K562 (cell line): ENCODE measurements at regions not wholly inside any gene's neighbourhood (a gene's known extent, or its start where the extent isn't known, plus 50 kb on each side); places are given as distances from the start of the nearest gene placed in this dataset.

Experiments used
- ATAC-seq: fragments of 200-7000 bp; cut with Tn5 transposase; 3 replicates; pipeline ENCODE4 v1.9.1; 2020; ENCODE audit warnings: moderate library complexity
- BruUV-seq: library from RNA; stranded (reverse); fragments of 400-500 nt; replicated peaks from 2 replicates; lab custom pipeline; 2021; lab: Mats Ljungman, UMichigan
- CTCF ChIA-PET: fragments of 300-600 bp; formaldehyde crosslinking; extraction: SDS; loops from one replicate; lab custom pipeline; 2021; ENCODE audit warnings: low intra/inter-chr PET ratio; lab: Yijun Ruan, JAX
- POLR2A ChIA-PET: fragments of 300-600, 350-650 bp; sonication (Branson Sonifier 250); formaldehyde crosslinking; extraction: SDS; loops from one replicate; lab custom pipeline; 2021; ENCODE audit warnings: antibody characterized with exemption, inconsistent platforms; lab: Yijun Ruan, JAX
- DNase-seq, 4 experiments: peaks; one replicate each; pipeline versions ENCODE4 v3.0.0 to v3.0.0-alpha.2; 2011 to 2018; ENCODE audit warnings: low spot score in 3 of 4, mixed read lengths in 3 of 4; ENCODE audit errors: extremely low read depth in 1 of 4
- FAIRE-seq: peaks from 2 replicates; lab custom pipeline; 2011; peaks lifted over from hg19 to GRCh38; lab: Jason Lieb, UNC
- H2AFZ ChIP-seq: 2 replicates; pipeline ENCODE4 v1.6.0; 2011; ENCODE audit warnings: low read depth, low read length, control low read depth, inconsistent platforms
- H3K27ac ChIP-seq: fragments of 200-600 bp; 3 replicates; pipeline ENCODE4 v1.8.0; 2011; ENCODE audit warnings: low read depth, mild to moderate bottlenecking, control low read depth, inconsistent platforms, low read length, moderate library complexity, mixed read lengths; ENCODE audit errors: extremely low read depth
- H3K27me3 ChIP-seq, 2 experiments: fragments of 300-600 bp in 1 of 2; 2 replicates in 1 of 2; 3 replicates in 1 of 2; pipeline versions ENCODE4 v1.6.0 to v1.8.0; 2011; ENCODE audit warnings: inconsistent platforms in 2 of 2, low read length in 2 of 2, mild to moderate bottlenecking in 1 of 2, mixed read lengths in 1 of 2, moderate library complexity in 1 of 2; ENCODE audit not compliant: control insufficient read depth in 2 of 2, insufficient read depth in 2 of 2
- H3K36me3 ChIP-seq: fragments of 300-600 bp; 3 replicates; pipeline ENCODE4 v1.8.0; 2011; ENCODE audit warnings: mild to moderate bottlenecking, low read length, inconsistent platforms; ENCODE audit not compliant: control insufficient read depth, insufficient read depth
- H3K4me1 ChIP-seq, 2 experiments: fragments of 200-600 bp in 1 of 2; replicated peaks in 1 of 2; 2 replicates in 1 of 2; 3 replicates in 1 of 2; pipeline versions ENCODE4 v1.5.1 to v1.8.0; 2011; ENCODE audit warnings: inconsistent platforms in 2 of 2, low read length in 2 of 2, mild to moderate bottlenecking in 1 of 2, mixed read lengths in 1 of 2, moderate library complexity in 1 of 2; ENCODE audit not compliant: control insufficient read depth in 2 of 2, insufficient read depth in 2 of 2
- H3K4me2 ChIP-seq: 2 replicates; pipeline ENCODE4 v1.6.1; 2011; ENCODE audit warnings: low read length, control low read depth, inconsistent platforms, mixed read lengths; ENCODE audit not compliant: insufficient read depth
- H3K4me3 ChIP-seq: fragments of 200-600 bp; sonication (generic), shearing (Covaris generic); 2 replicates; pipeline ENCODE4 v1.5.1; 2016; ENCODE audit warnings: control low read depth, inconsistent platforms
- H3K79me2 ChIP-seq: fragments of 200-600 bp; 3 replicates; pipeline ENCODE4 v1.8.0; 2011; ENCODE audit warnings: low read length, inconsistent platforms; ENCODE audit not compliant: control insufficient read depth, insufficient read depth
- H3K9ac ChIP-seq, 2 experiments: 2 replicates each; pipeline versions ENCODE4 v1.6.0 to v1.6.1; 2011; ENCODE audit warnings: low read depth in 2 of 2, low read length in 2 of 2, control low read depth in 1 of 2, inconsistent platforms in 1 of 2, mild to moderate bottlenecking in 1 of 2, mixed read lengths in 1 of 2; ENCODE audit not compliant: insufficient read depth in 1 of 2
- H3K9me1 ChIP-seq: one replicate; pipeline ENCODE4 v1.6.0; 2011; ENCODE audit warnings: inconsistent platforms, mild to moderate bottlenecking, low read length, moderate library complexity; ENCODE audit not compliant: control insufficient read depth, insufficient read depth
- H3K9me3 ChIP-seq: replicated peaks from 2 replicates; pipeline ENCODE4 v1.5.1; 2011; ENCODE audit warnings: low read depth, low read length, inconsistent platforms; ENCODE audit not compliant: control insufficient read depth, insufficient read depth
- H4K20me1 ChIP-seq: replicated peaks from 2 replicates; pipeline ENCODE4 v1.6.1; 2011; ENCODE audit warnings: low read length, inconsistent platforms, mixed read lengths; ENCODE audit not compliant: control insufficient read depth, insufficient read depth
- BRCA1 ChIP-seq, 2 experiments: fragments of 450-650 bp in 1 of 2; sonication (generic) in 1 of 2; formaldehyde crosslinking in 1 of 2; IDR thresholded peaks; 2 replicates each; pipeline versions ENCODE4 v1.5.0 to v1.6.1; 2017 to 2020; ENCODE audit warnings: mild to moderate bottlenecking in 1 of 2, missing genetic modification reagents in 1 of 2
- CBX8 ChIP-seq: fragments of 200-600 bp; sonication (generic); IDR thresholded peaks from 2 replicates; pipeline ENCODE4 v1.6.1; 2012; ENCODE audit warnings: borderline replicate concordance, mixed run types, low read depth, mild to moderate bottlenecking, moderate library complexity, mixed read lengths, low read length, control low read depth, inconsistent platforms; ENCODE audit not compliant: poor library complexity, severe bottlenecking; ENCODE audit errors: extremely low read depth
- ESRRA ChIP-seq: fragments of 450-650 bp; IDR thresholded peaks from 2 replicates; pipeline ENCODE4 v1.6.1; 2014; ENCODE audit warnings: low read depth, mild to moderate bottlenecking, moderate library complexity, borderline replicate concordance
- ETS2 ChIP-seq: IDR thresholded peaks from 2 replicates; pipeline ENCODE4 v1.6.1; 2016; ENCODE audit warnings: borderline replicate concordance, missing genetic modification characterization, mild to moderate bottlenecking, moderate library complexity, missing compliant biosample characterization; ENCODE audit not compliant: poor library complexity, severe bottlenecking
- HOMEZ ChIP-seq: fragments of 250-450 bp; sonication (Bioruptor Pico); IDR thresholded peaks from 2 replicates; pipeline ENCODE4 v1.4.0; 2020; ENCODE audit warnings: mild to moderate bottlenecking, moderate library complexity
- KDM5B ChIP-seq: fragments of 200-600 bp; sonication (generic); IDR thresholded peaks from 2 replicates; pipeline ENCODE4 v1.6.1; 2012; ENCODE audit warnings: low read depth, mild to moderate bottlenecking, moderate library complexity, low read length, control low read depth, inconsistent platforms; ENCODE audit not compliant: insufficient replicate concordance
- NFATC3 ChIP-seq: fragments of 450-650 bp; IDR thresholded peaks from 2 replicates; pipeline ENCODE4 v1.6.1; 2017; ENCODE audit warnings: mild to moderate bottlenecking
- POLR2G ChIP-seq: fragments of 200-400 bp; formaldehyde crosslinking; IDR thresholded peaks from 2 replicates; pipeline ENCODE4 v1.6.1; 2017; ENCODE audit warnings: low read depth, mild to moderate bottlenecking, antibody characterized with exemption, low read length, moderate library complexity
- ZNF830 ChIP-seq: fragments of 250-450 bp; sonication (Bioruptor Pico); IDR thresholded peaks from 2 replicates; pipeline ENCODE4 v1.5.0; 2021; ENCODE audit warnings: mild to moderate bottlenecking
- WGBS: fragments of 100-300 bp; shearing (Covaris generic); methylation state at CpG from one replicate; pipeline ENCODE4 v1.1.6; 2016; ENCODE audit warnings: low coverage, mixed read lengths; ENCODE audit not compliant: insufficient coverage; ENCODE audit errors: missing lambda C conversion rate; 5-methylcytosine and 5-hydroxymethylcytosine counted together
- in situ Hi-C: fragments of 300-500 bp; cut with MboI; formaldehyde crosslinking; loops from 4 replicates; pipeline ENCODE4 v1.15.0; 2018; ENCODE audit warnings: inconsistent platforms, mixed read lengths
- intact Hi-C: fragments of 100-400 bp; cut with micrococcal nuclease; formaldehyde crosslinking; loops from 2 replicates; pipeline ENCODE4 v1.14.2; 2022
- TF ChIP-seq, protein P1 (sequence below): fragments of 450-650 bp; formaldehyde crosslinking; IDR thresholded peaks from 2 replicates; pipeline ENCODE4 v1.4.0; 2022; ENCODE audit warnings: missing genetic modification characterization
- TF ChIP-seq, protein P2 (sequence below): fragments of 250-450 bp; sonication (Bioruptor Pico); IDR thresholded peaks from 2 replicates; pipeline ENCODE4 v1.8.0; 2022; ENCODE audit warnings: inconsistent platforms, mild to moderate bottlenecking, moderate library complexity, borderline replicate concordance
- TF ChIP-seq, protein P3 (sequence below): fragments of 250-450 bp; sonication (Bioruptor Pico); IDR thresholded peaks from 2 replicates; pipeline ENCODE4 v1.6.1; 2021; ENCODE audit warnings: mild to moderate bottlenecking

GRCh38 chr4:65737672-65738071 is 67.4 kb upstream of the EPHA5 start:
- CTCF ChIA-PET = no interaction called here
- H3K4me3 ChIP-seq = no peak overlapping the region
- no peaks in the 10 kb centered on the region for H3K9me3 ChIP-seq
- H4K20me1 ChIP-seq = no peaks in the 10 kb centered on the region
- H3K36me3 ChIP-seq = no peaks in the 10 kb centered on the region
- intact Hi-C loops = no loop called here
- no peak overlapping the region for H3K27ac ChIP-seq
- POLR2A ChIA-PET = no interaction called here
- H2AFZ ChIP-seq = no peak overlapping the region
- no peaks in the 10 kb centered on the region for H3K4me1 ChIP-seq
- H3K4me2 ChIP-seq = no peak overlapping the region
- no TSS peak for BruUV-seq
- no peaks in the 10 kb centered on the region for H3K9me1 ChIP-seq
- in situ Hi-C loops = no loop called here
- no peak for TF ChIP-seq NFATC3
- TF ChIP-seq BRCA1 (IDR thresholded peaks at IDR 0.05) = no peak
- no peak for TF ChIP-seq BRCA1 (CRISPR knock-in tag; IDR thresholded peaks at IDR 0.05)
- no peak for TF ChIP-seq ESRRA
- no peak for TF ChIP-seq ZNF830 (CRISPR knock-in tag)
- no peak for TF ChIP-seq ETS2 (tag)
- TF ChIP-seq CBX8 = no peak
- TF ChIP-seq, protein P1, sequence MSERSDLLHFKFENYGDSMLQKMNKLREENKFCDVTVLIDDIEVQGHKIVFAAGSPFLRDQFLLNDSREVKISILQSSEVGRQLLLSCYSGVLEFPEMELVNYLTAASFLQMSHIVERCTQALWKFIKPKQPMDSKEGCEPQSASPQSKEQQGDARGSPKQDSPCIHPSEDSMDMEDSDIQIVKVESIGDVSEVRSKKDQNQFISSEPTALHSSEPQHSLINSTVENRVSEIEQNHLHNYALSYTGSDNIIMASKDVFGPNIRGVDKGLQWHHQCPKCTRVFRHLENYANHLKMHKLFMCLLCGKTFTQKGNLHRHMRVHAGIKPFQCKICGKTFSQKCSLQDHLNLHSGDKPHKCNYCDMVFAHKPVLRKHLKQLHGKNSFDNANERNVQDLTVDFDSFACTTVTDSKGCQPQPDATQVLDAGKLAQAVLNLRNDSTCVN = no peak
- TF ChIP-seq HOMEZ (CRISPR knock-in tag) = no peak
- TF ChIP-seq, protein P2, sequence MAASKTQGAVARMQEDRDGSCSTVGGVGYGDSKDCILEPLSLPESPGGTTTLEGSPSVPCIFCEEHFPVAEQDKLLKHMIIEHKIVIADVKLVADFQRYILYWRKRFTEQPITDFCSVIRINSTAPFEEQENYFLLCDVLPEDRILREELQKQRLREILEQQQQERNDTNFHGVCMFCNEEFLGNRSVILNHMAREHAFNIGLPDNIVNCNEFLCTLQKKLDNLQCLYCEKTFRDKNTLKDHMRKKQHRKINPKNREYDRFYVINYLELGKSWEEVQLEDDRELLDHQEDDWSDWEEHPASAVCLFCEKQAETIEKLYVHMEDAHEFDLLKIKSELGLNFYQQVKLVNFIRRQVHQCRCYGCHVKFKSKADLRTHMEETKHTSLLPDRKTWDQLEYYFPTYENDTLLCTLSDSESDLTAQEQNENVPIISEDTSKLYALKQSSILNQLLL (CRISPR knock-in tag) = no peak
- no peak for TF ChIP-seq KDM5B
- TF ChIP-seq POLR2G = no peak
- TF ChIP-seq, protein P3, sequence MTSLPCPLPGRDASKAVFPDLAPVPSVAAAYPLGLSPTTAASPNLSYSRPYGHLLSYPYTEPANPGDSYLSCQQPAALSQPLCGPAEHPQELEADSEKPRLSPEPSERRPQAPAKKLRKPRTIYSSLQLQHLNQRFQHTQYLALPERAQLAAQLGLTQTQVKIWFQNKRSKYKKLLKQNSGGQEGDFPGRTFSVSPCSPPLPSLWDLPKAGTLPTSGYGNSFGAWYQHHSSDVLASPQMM (CRISPR knock-in tag) = no peak
- H3K79me2 ChIP-seq = no peaks in the 10 kb centered on the region
- FAIRE-seq (no peak), ATAC-seq (no peak), DNase-seq (no peak)
- WGBS = 2% methylated on average over 4 of the region's 4 CpGs
- H3K9ac ChIP-seq = no peak overlapping the region
- H3K27me3 ChIP-seq = no peaks in the 10 kb centered on the region
